H1 (cell line): ENCODE measurements at regions not wholly inside any gene's neighbourhood (a gene's known extent, or its start where the extent isn't known, plus 50 kb on each side); places are given as distances from the start of the nearest gene placed in this dataset.

Source experiments
- ASH2L ChIP-seq: fragments of 200-600, 300-600 bp; sonication (generic); IDR thresholded peaks from one replicate; pipeline ENCODE4 v1.7.1; 2017; ENCODE audit warnings: low read length
- GABPA ChIP-seq: IDR thresholded peaks from 2 replicates; pipeline ENCODE4 v1.6.1; 2011; ENCODE audit warnings: mild to moderate bottlenecking, low read length, moderate library complexity, borderline replicate concordance; ENCODE audit not compliant: insufficient read depth
- GTF2F1 ChIP-seq: IDR thresholded peaks from 2 replicates; pipeline ENCODE4 v1.6.1; 2012; ENCODE audit warnings: low read depth, low read length, improper control_type of control experiment, borderline replicate concordance
- TAF7 ChIP-seq: optimal IDR thresholded peaks from 2 replicates; pipeline ENCODE3; 2011; ENCODE audit warnings: low read depth, mild to moderate bottlenecking, inconsistent platforms, low read length, moderate library complexity, borderline replicate concordance
- TCF12 ChIP-seq: IDR thresholded peaks from 2 replicates; pipeline ENCODE4 v1.6.1; 2011; ENCODE audit warnings: low read depth, mild to moderate bottlenecking, low read length

DNA sequence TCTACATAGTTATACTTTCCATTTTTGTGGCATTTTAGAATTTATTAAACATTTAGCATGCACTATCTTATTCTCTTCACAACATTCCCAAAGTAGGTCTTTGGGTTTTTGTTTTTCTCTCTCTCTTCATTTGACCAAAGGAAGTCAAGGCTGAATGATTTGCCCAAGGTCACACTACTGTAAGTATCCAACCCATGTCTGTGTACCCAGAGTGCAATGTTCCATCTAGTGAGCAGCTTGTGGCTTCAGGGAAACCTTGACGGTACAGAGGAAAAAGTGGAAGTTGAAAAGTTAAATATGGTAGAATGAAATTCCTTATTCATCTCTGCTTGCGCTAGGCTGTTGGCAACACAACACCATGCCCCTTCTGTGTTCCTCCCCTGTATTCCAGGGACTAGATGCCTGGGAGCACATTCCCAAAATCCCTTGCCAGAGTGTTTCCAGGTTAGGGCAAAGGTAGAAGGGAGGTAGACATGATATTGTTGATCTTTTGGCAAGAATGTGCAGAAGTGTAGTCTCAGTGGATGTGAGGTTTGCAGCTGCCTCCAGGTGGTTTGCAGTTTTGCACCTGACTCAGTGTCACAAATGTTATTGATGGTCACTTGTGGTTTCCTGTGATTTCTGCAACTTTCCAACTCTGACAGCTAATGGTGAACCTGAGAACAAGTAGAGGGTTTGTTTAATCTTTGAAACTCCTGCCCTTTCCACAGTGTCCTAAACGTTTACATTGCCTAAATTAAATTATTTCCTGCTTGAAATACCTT, 196.7 kb downstream of the RMST start (continued):
- TF ChIP-seq ASH2L = no peak
- TF ChIP-seq TAF7 = no peak
- TF ChIP-seq GABPA = no peak
- TF ChIP-seq TCF12 = no peak
- TF ChIP-seq GTF2F1 = no peak
- TF ChIP-seq, all 59 proteins: peak for 0
